BJ (cell line): ENCODE measurements at regions not wholly inside any gene's neighbourhood (a gene's known extent, or its start where the extent isn't known, plus 50 kb on each side); places are given as distances from the start of the nearest gene placed in this dataset.

Source experiments
- CTCF ChIA-PET: fragments of 350-600 bp; formaldehyde crosslinking; extraction: SDS; loops from one replicate; lab custom pipeline; 2021; ENCODE audit warnings: antibody characterized with exemption, inconsistent platforms; lab: Yijun Ruan, JAX
- POLR2A ChIA-PET: fragments of 300-600 bp; sonication (Branson Sonifier 250); formaldehyde crosslinking; extraction: SDS; loops from one replicate; lab custom pipeline; 2021; ENCODE audit warnings: antibody characterized with exemption; lab: Charles Lee
- DNase-seq: peaks from one replicate; pipeline ENCODE4 v3.0.0-alpha.2; 2011; ENCODE audit warnings: low read depth
- H3K27me3 ChIP-seq: 2 replicates; pipeline ENCODE4 v1.6.0; 2011; ENCODE audit warnings: low read length; ENCODE audit not compliant: control insufficient read depth, insufficient read depth
- H3K36me3 ChIP-seq: 2 replicates; pipeline ENCODE4 v1.5.1; 2011; ENCODE audit warnings: low read length; ENCODE audit not compliant: control insufficient read depth, insufficient read depth
- H3K4me3 ChIP-seq: 2 replicates; pipeline ENCODE4 v1.5.1; 2011; ENCODE audit warnings: low read depth, mild to moderate bottlenecking, control low read depth, low read length
- TF ChIP-seq, protein P1 (sequence below): IDR thresholded peaks from 2 replicates; pipeline ENCODE4 v1.5.1; 2011; ENCODE audit warnings: low read depth, mild to moderate bottlenecking, control low read depth, inconsistent platforms, low read length, moderate library complexity; ENCODE audit not compliant: insufficient read depth

DNA sequence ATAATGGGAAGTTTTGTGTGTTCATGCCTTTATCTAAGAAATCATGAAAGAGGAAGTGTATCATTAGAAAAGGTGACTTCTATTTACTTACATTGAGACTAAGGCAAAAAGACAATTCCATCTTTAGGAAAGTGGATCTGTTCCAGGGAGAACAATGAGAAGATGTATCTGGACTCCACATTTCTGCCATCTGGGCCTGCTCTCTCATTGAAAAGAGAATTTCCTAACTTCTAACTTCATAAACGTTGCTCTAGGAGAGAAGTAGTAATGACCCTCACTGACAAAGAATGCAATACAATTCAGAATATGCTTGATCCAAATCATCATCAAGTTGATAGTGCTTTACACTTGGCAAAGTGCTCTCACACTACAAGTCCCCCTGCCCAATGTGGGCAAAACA, 294.2 kb downstream of the OGFRL1 start:
- DNase-seq = no peak
- Histone ChIP-seq H3K36me3 (no peaks in the 10 kb centered on the region), H3K27me3 (no peaks in the 10 kb centered on the region), H3K4me3 (no peak overlapping the region)
- CTCF ChIA-PET = no interaction called here
- TF ChIP-seq, protein P1, sequence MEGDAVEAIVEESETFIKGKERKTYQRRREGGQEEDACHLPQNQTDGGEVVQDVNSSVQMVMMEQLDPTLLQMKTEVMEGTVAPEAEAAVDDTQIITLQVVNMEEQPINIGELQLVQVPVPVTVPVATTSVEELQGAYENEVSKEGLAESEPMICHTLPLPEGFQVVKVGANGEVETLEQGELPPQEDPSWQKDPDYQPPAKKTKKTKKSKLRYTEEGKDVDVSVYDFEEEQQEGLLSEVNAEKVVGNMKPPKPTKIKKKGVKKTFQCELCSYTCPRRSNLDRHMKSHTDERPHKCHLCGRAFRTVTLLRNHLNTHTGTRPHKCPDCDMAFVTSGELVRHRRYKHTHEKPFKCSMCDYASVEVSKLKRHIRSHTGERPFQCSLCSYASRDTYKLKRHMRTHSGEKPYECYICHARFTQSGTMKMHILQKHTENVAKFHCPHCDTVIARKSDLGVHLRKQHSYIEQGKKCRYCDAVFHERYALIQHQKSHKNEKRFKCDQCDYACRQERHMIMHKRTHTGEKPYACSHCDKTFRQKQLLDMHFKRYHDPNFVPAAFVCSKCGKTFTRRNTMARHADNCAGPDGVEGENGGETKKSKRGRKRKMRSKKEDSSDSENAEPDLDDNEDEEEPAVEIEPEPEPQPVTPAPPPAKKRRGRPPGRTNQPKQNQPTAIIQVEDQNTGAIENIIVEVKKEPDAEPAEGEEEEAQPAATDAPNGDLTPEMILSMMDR = no peak
- POLR2A ChIA-PET = no interaction called here

DNA sequence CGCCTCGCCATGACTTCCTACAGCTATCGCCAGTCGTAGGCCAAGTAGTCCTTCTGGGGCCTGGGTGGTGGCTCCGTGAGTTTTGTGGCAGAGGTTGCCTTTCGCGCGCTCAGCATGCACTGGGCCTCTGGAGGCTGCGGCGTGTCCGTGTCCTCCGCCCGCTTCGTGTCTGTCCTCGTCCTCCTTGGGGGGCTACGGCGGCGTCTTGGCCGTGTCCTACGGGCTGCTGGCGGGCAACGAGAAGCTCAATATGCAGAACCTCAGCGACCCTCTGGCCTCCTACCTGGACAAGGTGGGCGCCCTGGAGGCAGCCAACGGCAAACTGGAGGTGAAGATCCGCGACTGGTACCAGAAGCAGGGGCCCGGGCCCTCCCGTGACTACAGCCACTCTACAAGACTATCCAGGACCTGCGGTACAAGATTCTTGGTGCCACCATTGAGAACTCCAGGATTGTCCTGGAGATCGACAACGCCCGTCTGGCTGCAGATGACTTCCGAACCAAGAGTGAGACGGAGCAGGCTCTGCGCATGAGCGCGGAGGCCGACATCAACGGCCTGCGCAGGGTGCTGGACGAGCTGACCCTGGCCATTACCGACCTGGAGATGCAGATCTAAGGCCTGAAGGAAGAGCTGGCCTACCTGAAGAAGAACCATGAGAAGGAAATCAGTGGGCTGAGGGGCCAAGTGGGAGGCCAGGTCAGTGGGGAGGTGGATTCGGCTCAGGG, 296.3 kb downstream of the OGFRL1 start:
- POLR2A ChIA-PET = no interaction called here
- Histone ChIP-seq H3K27me3 (no peaks in the 10 kb centered on the region), H3K36me3 (no peaks in the 10 kb centered on the region), H3K4me3 (no peak overlapping the region)
- CTCF ChIA-PET = interaction anchor here (1.3 kb wide), 1 partner anchor 16 kb away, joined by 3 read pairs; no protein-coding TSS in a partner anchor
- TF ChIP-seq, protein P1 = no peak
- no peak for DNase-seq

DNA sequence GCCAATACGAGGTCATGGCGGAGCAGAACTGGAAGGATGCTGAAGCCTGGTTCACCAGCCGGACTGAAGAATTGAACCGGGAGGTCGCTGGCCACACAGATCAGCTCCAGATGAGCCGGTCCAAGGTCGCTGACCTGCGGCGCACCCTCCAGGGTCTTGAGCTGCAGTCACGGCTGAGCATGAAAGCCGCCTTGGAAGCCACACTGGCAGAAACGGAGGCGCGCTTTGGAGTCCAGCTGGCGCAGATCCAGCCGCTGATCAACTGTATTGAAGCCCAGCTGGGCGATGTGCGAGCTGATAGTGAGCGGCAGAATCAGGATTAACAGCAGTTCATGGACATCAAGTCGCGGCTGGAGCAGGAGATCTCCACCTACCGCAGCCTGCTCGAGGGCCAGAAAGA, 296.9 kb downstream of the OGFRL1 start:
- CTCF ChIA-PET = interaction anchor here (1.3 kb wide), 1 partner anchor 15 kb away, joined by 3 read pairs; no protein-coding TSS in a partner anchor
- DNase-seq = no peak
- no peak overlapping the region for H3K4me3 ChIP-seq
- TF ChIP-seq, protein P1 = no peak
- POLR2A ChIA-PET = no interaction called here
- H3K36me3 ChIP-seq = no peaks in the 10 kb centered on the region
- no peaks in the 10 kb centered on the region for H3K27me3 ChIP-seq

DNA sequence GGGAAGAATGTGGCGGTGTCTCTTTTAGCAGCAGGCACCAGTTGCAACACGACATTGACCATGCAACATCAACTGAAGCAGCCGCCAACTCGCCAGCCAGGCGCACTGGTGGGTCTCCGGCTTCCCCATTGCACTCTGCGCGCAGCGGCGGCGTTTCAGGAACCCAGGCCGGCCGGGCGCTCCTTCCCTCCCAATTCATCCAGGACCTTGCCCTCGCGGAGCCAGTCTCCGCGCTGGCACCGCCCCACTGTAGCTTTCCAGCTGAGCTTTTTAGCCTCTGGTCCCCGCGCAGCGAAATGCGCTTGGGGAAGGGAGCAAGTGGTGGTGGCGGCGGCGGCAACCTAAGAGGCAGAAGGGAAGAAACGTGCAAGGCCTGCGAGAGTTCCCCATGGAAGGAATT, 297.9 kb upstream of the RIMS1 start:
- TF ChIP-seq, protein P1 = no peak
- CTCF ChIA-PET = no interaction called here
- H3K36me3 ChIP-seq = no peaks in the 10 kb centered on the region

DNA sequence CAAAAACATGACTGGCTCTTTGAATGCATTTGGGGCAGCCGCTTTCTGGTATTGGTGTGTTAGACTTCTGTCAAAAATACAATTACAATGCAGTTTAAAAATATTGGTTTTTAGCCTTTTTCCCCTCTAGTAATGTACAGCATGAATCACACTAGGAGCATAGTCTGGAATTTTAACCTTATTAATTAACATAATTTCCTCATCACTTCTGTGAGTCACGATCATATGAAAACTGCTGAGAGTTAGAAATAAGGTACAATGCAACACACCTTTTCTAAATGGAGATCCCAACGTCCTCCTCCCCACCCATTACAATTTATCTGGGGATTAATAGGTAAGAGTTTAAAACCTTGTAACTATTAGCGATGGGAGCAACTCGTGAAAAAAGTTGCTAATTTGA, 297.1 kb upstream of the RIMS1 start:
- no peaks in the 10 kb centered on the region; the same call in 1 of the 2 replicates for H3K27me3 ChIP-seq
- ChIA-PET CTCF (no interaction called here), POLR2A (no interaction called here)
- H3K36me3 ChIP-seq = no peaks in the 10 kb centered on the region
- no peak overlapping the region for H3K4me3 ChIP-seq
- TF ChIP-seq, protein P1 = no peak
- no peak for DNase-seq

More for the DNA sequence above, 297.9 kb upstream of the RIMS1 start:
- DNase-seq = no peak
- Histone ChIP-seq H3K4me3 (no peak overlapping the region), H3K27me3 (no peaks in the 10 kb centered on the region; the same call in 1 of the 2 replicates)
- POLR2A ChIA-PET = no interaction called here
